Astrocyte (in vitro differentiated cells and primary cell): ENCODE measurements at regions not wholly inside any gene's neighbourhood (a gene's known extent, or its start where the extent isn't known, plus 50 kb on each side); places are given as distances from the start of the nearest gene placed in this dataset.
"Not testable (repeated sequence)": the region's sequence is repeated elsewhere in the genome, so short reads cannot be mapped to it uniquely, and the experiment has no call there.

Source experiments
- CTCF ChIP-seq: IDR thresholded peaks from 2 replicates; pipeline ENCODE4 v1.5.1; 2011; ENCODE audit warnings: low read depth, mild to moderate bottlenecking, inconsistent platforms, low read length, moderate library complexity; ENCODE audit not compliant: insufficient read depth
- EZH2 ChIP-seq: IDR thresholded peaks from 2 replicates; pipeline ENCODE4 v1.6.1; 2012; ENCODE audit warnings: mild to moderate bottlenecking, low read length, inconsistent platforms; ENCODE audit not compliant: insufficient read depth

GRCh38 chr2:132351668-132352067 lies 64.9 kb upstream of the GPR39 start:
- TF ChIP-seq CTCF, EZH2: not testable (repeated sequence)
